Left kidney (tissue), 1 donor: ENCODE measurements at regions not wholly inside any gene's neighbourhood (a gene's known extent, or its start where the extent isn't known, plus 50 kb on each side); places are given as distances from the start of the nearest gene placed in this dataset.
A peak's percentile ranks its signal among the peaks of the same experiment; 100 is the strongest.
"Not testable (repeated sequence)": the region's sequence is repeated elsewhere in the genome, so short reads cannot be mapped to it uniquely, and the experiment has no call there.

Source experiments
- DNase-seq: peaks from one replicate; pipeline ENCODE4 v3.0.0-alpha.2; 2013

DNA sequence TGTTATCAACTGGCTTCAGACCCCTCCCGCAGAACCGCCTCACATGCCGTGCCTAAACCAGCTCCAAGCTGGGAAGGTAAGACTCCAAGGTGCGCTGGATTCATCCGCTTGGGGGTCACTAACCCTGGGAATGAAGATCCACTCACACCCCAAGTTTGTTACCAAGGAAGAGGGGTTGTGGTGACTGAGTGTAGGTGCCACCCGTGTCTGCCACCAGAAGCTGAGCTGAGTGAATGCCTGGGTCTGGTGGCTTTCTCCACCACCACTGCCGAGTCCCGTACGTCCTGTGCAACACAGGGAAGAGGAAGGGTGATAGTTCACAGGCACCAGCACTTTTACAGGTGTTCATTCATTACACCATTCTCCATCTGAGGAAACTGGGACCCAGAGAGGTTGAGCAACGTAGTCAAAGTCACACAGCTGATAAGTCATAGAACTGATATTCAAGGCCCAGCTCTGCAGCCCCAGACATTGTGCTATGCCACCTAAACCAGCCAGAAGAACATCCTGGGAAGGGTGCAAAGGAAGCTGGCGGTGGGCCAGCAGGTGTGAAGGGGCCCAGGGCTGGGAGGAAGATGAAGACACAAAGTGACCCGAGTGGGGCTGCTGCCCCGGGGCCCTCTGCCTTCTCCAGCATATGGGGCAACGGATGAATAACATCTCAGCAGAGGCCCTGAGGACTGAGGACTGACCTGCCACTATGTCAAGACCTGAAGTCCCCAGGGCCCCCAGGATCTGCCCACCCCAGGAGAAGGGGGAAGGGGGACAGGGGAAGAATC is 70.9 kb upstream of the PPP1R26 start:
- no peak for DNase-seq

DNA sequence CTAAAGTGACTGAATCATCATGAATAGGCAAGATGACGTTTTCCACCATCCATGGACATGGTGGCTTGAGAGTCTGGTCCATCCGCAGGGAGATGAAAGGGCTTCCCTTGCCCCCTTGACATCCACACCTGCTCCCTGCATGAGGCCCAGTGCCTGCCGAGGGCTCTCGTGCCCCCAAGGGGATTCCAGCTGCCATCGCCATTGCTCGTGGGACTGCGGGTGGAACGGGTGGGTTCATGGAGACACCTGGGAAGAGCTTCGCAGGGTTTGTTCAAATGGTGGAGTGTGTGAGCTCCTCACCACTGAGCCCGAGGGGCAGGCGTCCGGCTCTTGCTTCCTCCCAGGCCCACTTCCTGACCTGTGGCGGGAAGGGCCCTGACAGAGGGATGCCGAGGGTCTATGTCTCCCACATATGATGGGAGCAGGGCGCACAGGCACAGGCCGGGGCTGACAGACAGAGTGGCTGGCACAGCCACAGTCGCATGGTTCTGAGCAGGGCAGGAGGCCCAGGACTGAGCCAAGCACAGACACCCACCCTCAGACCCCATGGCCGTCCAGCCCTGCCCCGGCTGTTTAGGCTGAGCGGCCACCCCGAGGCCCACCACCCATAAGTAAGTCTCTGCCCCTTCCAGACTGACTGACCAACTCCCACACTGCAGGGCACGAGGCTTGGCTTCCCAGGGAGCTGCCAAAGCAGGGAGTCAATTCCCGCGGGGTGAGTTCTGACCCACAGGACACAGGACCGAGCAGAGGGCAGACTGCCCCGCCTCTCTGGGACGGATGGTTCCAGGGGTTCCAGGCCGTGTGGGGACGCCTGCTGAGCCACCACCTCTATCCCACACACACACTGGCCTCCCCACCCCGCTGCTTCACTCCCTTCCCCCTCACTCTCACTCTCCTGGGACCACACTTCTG is 70.0 kb upstream of the PPP1R26 start:
- DNase-seq = no peak

DNA sequence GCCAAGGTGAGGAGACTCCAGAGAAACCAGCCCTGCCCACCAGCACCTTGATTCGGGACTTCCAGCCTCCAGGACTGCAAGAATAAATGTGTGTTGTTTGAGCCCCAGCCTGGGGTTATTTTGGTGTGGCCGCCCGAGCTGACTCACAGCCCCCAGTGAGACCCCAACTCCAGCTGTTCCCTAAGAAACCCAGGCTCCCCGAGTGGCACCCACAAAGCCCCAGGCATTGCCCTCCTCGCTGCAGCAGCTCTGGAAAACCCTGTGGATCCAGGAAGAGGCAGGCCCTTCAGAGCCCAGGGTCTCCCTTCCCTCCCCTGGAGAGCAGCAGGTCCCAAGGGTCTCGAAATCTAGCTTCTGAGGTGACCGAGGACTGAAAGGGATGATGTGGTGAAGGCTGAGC is 69.2 kb upstream of the PPP1R26 start:
- no peak for DNase-seq

DNA sequence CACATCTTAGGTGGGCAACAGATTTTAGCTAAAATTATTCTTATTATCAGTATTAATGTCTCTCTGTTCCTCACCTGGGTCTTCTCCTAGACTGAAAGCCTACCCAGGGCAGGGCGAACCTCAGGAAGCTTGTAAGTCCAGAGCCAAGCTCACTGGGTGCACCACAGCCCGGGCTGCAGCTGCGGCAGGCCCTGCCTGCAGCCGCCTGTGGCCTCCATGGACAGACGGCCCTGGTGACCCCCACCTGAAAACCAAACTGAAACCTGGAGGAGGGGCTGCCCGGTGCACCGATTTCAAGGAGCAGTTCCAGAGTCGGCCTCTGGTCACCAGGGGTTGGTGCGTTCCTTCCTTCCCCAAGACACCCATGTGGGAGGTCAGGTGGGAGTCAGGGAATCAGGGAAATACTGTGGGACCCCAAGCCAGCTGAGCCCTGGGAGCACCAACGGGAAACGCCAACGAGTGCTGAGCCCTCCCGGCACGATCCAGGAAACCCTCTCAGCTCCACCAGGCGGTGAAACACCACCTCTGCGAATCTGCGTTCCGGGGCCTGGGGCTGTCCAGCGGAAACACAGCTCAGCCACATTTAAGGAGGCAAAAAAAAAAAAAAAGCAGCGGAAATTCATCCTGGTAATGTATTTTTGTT is 68.6 kb upstream of the PPP1R26 start:
- DNase-seq = no peak

DNA sequence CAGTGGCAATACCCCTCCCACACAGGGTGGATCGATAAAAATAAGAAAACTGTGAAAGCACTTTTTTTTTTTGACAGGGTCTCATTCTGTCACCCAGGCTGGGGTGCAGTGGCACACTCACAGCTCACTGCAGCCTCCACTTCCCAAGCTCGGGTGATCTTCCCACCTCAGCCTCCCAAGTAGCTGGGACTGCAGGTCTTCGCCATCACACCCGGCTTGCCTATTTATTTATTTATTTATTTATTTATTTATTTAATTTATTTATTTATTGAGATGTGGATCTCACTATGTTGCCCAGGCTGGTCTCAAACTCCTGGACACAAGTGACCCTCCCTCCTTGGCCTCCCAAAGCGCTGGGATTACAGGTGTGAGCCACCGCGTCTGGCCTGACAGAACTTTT is 68.0 kb upstream of the PPP1R26 start:
- not testable (repeated sequence) for DNase-seq

DNA sequence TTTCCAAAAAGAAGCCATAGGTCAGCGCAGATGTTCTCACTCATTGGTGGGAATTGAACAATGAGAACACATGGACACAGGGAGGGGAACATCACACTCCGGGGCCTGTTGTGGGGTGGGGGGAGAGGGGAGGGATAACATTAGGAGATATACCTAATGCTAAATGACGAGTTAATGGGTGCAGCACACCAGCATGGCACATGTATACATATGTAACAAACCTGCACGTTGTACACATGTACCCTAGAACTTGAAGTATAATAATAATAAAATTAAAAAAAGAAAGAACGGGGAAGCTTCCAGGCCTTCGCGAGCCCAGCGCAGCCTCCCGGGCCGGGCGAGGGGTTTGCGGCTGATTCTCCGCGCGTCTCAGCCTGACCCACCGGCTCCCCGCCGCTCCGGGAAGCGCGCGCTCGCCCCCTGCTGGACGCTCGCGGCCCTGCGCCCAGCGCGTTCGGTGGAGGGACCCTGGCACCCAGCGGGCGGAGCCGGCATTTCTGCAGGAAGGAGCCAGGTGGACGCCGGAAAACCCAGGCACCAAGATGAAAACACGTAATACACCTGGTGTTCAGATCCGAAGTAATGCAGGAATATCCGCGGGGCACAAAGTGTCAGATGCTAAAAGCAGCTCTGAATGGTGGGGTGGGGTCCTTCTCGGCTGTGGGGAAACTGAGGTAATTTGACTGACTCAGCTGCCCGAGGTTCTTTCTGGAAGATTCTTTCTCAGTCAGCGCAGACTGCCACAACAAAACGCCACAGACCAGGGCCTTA is 67.1 kb upstream of the PPP1R26 start:
- DNase-seq = peak; percentile 78

DNA sequence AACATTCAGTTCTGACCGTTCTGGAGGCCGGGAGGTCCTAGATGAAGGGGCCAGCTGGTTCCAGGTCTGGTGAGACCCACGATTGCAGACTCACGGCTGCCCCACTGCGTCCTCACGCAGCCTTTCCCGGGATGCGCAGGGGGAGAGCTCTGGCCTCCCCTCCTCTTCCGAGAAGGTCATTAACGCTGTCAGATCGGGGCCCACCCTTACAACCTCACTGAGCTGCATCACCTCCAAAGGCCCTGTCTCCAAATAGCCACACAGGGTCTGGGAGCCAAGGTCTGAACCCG is 66.6 kb upstream of the PPP1R26 start:
- DNase-seq = no peak

DNA sequence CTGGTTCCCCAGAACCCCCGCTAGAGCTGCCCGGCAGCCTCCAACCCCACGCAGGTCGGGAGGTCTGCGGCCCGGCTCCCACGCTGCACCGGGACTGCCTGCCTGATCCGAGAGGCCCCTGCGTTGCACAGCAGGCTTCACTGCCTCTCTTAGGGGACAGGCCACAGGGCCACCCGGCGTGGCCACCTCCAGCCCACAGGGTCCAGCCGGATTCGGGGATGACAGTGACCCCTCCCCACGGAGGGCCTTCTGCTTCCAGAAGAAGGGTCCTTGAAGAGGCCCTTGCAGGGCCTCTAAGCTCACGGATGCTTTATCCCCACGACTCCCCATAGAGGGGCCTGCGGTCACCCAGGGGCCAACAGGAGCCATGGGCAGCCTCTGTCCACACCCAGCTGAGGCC is 66.1 kb upstream of the PPP1R26 start:
- DNase-seq = no peak

DNA sequence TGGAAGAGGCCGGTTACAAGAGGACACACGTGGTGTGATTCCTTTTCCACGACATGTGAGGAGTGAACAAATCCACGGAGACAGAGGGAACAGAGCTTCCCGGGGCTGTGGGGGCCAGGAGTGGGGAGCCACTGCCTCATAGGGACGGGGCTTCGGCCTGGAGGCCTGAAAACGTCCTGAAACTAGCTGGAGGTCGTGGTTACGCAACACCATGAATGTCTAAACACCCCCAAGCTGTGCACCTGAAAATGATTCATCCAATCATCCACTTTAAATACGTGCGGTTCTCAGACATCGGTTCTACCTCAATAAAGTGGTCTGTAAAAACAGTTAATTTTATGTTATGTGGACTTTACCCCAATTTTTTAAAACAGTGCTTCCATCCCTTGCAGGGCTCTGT is 65.3 kb upstream of the PPP1R26 start:
- DNase-seq = no peak

DNA sequence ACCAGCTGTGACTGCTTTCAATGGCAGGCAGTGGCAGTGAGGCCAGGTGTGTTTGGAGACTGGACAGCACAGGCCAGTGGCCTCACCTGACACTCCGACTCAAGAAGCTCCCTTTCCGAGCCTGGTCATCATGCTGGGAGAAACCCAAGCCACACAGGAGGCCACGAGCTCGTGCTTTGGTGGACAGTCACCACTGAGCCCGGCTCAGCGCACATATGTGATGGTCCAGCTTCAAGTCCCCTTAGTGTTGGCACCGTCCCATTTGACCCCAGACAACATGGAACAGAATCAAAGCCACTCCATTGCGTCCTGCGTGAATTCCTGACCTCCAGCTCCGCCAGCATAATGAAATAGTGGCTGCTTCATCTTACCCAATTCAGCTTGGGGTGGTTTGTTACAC is 64.0 kb upstream of the PPP1R26 start:
- DNase-seq = no peak

DNA sequence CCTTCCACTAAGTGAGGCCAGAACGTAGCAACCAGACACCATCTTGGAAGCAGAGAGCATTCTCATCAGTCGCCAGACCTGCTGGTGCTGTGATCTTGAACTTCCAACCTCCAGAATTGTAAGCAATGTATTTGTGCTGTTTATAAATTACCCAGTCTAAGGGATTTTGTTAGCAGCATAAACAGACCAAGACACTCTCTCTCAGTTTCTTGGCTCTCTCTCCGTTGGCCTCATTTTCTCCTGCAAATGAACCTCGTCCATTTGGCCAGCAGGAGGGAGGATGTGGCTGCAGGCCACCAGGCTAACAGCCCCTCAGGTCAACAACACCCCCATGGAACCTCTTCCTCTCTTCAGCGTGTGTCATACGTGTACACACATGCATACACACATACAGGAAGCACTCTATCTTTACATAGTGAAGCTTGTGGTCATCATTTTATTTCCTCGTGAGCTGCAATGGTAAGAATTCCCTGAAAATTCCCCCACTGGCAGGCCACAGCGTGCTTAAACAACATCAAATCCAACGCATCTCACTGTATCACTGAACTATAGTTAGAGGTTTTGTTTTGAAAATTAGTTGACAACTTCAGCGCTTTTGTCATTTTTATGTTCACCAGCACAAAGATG is 62.8 kb upstream of the PPP1R26 start:
- DNase-seq = no peak

DNA sequence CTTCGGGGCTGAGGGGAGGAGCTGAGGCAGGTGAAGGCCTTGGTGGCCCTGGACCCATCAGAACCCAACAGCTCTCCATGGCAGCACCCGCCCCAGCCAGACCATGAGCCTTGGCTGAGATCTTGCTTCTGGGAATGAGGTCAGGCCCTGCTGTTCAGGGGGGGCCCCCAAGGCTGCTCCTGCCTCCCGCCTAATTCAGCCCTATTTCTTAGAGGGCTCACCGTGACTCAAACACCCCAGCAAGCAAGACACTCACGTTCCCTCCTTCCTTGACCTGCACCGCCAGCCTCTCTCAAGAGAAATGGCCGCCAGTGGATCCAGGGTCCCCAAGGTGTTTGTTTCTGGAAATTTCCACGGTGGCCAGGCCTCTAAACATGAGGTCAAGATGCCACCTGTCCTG is 61.4 kb upstream of the PPP1R26 start:
- DNase-seq = no peak

DNA sequence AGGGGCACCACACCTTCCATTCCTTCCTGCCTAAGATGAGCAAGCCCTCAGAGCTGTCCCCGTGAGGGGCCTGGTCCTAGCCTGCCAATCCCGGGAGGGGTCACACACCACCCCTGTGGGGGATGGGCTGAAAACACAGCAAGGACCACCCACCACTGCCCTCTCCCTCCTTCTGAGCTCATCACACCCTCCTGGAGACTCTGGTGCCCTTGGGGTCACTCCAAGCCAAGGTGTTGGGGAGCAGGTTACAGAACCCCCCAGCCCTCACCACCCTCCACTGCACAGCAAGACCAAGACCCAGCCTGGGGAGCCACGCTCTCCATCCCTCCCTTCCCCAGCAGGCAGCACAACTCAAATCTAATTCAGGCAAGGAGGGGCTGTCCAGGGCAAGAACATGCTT is 60.5 kb upstream of the PPP1R26 start:
- DNase-seq = no peak

DNA sequence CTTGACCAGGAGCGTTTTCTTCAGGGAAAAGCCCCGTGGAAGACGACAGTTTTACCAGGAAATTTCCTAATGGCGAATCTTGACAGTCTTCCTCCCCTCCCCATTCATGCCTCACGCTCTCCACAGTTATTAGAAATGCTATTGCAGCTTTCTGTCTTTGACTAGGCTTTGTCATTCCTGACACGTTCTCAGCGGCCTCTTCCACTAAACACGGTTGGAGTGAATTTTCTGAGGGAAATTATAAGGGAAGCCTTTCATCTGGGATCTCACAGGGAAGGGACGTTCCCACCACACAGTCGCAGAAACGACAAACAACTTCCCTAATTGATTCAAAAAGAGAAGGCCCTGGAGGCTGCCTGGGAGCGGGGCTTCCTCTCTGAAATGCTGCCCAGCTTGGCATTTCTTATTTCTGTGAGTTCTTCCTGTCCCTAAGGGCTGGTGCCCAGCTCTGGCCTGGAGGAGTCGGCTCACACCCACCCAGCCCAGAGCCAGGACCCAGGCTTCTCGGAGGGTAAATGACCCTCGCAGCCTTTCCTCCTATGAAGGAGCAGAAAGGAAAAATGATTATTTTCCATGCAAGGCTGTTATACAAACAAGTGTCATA is 57.1 kb upstream of the PPP1R26 start:
- no peak for DNase-seq

DNA sequence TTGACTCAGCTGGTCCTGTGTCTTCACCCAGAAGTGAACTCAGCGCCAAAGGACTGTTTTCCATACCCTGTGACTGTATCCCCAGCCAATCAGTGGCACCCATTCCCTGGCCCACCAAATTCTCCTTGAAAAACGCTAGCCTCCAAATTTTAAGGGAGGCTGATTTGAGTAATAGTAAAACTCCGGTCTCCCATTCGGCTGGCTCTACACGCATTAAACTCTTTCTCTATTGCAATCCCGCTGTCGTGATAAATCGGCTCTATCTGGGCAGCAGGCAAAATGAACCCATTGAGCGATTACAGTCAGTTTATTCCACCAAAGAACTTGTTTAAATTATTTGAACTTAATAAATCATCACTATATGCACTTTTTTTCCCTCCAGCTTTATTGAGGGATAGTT is 55.9 kb upstream of the PPP1R26 start:
- no peak for DNase-seq
